Mucosa of gallbladder (tissue), 1 donor: ENCODE measurements at regions not wholly inside any gene's neighbourhood (a gene's known extent, or its start where the extent isn't known, plus 50 kb on each side); places are given as distances from the start of the nearest gene placed in this dataset.

Experiments
- DNase-seq: peaks from one replicate; pipeline ENCODE4 v3.0.0-alpha.2; 2020; ENCODE audit warnings: low spot score
- donor health status: DM: no; HTN: no; CAD: no.

GRCh38 chr22:27284324-27284723 lies 517.2 kb downstream of the MN1 start:
- no peak for DNase-seq

GRCh38 chr22:27286711-27287110 lies 514.8 kb downstream of the MN1 start:
- DNase-seq: no peak

GRCh38 chr22:27292542-27293299 lies 508.8 kb downstream of the MN1 start:
- no peak for DNase-seq

DNA sequence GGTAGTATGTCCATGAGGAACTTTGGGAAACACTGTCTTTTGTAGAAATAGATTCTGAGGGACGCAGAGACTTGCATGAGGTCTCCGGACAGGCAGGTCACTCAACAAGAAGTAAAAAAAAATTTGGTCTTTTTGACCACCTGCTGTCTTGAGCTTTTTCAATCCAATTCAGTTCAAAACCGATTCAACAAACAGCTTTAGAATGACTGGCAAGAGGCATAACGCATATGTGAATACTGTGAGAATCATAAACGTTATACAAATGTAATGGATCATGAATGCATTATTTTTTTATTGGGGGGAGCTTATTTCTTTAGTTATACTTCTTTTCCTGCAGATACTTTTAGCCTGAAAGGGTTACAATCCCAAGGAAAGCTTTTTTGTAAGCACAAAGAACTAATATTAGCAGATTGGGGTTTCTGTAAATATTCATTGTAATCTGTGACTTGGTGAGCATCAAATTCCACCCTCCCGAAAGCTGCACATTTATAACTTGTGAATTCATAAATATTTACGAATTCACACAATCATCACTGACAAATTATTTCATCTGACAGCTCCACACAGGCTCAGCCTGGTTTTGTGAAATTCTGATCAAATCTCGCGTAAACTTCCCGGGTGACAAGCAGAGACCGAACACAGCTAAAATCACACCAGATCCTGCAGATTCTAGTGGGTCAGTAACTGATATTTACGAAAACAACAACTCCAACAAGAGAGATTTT lies 507.7 kb downstream of the MN1 start:
- no peak for DNase-seq

DNA sequence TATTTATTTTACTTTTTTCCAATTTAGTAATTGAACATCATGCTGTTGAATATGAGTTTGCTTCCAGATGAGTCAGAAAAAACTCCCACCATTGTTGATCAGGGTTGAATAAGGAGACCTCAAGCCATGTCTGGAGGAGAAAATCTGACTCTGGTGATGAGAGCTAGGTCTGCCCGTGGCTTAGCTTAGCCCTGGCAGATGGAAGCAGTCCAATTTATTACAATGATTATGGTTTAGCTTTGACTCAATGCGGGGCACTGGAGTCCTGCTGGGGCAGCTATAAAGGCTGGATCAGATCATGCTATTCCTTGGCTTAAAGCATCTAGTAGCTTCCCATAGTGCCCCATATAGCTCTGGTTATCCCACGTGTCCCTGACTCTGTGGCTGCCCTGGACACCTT lies 506.5 kb downstream of the MN1 start:
- DNase-seq: no peak

DNA sequence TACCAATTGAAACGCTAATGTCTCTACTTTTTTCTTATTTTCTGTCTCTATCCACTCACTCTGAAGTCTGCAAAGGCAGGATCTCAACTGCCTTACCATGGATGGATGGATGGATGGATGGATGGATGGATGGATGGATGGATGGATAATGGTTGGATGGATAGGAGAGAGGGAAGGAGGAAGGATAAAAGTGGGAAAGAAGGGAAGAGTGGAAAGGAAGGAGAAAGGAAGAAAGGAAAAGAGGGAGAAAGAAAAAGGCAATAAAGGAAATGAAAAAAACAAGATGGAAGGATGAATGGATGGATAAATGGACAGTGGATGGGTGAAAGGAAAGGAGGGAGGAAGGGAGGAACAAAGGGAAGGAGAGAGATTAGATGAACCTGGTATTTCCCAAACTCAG lies 506.0 kb downstream of the MN1 start:
- no peak for DNase-seq

- no peak for DNase-seq
Observed at GRCh38 chr22:27296091-27296675, 505.4 kb downstream of the MN1 start.

GRCh38 chr22:27297125-27297524 lies 504.4 kb downstream of the MN1 start:
- no peak for DNase-seq

- DNase-seq: no peak
Observed at GRCh38 chr22:27298332-27298731, 503.2 kb downstream of the MN1 start.

GRCh38 chr22:27298742-27299141 lies 502.8 kb downstream of the MN1 start:
- DNase-seq: no peak

GRCh38 chr22:27299181-27300085 lies 502.1 kb downstream of the MN1 start:
- no peak for DNase-seq

- no peak for DNase-seq
Observed at GRCh38 chr22:27300536-27301285, 500.8 kb downstream of the MN1 start.

GRCh38 chr22:27302501-27302900 lies 499.1 kb downstream of the MN1 start:
- no peak for DNase-seq

DNA sequence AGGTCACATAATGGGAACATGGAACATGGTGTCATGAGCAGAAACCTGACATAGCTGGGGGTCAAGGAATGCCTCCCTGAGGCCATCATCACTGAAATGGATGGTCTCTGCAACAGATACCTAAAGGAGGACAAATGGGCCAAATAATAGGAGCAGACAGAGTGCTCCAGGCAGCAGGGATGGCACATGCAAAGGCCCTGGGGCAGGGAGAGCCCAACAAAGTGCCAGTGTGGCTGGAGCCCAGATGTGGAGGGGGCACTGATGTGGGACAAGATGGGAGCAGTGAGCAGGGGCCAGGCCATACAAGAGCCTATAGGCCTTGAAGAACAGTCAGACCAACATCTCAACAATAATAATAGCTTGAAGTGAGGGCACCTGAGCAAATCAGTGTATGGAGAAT lies 497.8 kb downstream of the MN1 start:
- no peak for DNase-seq

DNA sequence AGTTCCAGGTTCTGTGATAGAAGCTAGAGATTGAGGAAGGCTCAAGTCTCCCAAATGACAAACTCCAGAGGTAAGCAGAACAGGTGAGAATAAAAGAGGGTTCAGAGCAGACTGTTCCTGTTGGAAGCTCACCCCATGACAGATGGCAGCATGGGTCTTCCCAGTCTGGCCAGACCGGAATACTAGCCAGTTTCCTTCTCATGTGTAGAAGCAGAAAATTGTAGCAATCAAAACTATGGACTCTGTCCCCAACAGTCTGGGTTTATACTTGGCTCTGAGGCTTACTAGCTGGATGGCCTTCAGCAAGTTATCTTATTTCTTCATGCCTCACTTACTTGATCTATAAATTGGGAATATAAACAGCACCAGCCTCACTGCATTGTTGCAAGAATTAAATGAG lies 494.8 kb downstream of the MN1 start:
- DNase-seq: no peak

- no peak for DNase-seq
Observed at GRCh38 chr22:27307545-27308247, 493.9 kb downstream of the MN1 start.

DNA sequence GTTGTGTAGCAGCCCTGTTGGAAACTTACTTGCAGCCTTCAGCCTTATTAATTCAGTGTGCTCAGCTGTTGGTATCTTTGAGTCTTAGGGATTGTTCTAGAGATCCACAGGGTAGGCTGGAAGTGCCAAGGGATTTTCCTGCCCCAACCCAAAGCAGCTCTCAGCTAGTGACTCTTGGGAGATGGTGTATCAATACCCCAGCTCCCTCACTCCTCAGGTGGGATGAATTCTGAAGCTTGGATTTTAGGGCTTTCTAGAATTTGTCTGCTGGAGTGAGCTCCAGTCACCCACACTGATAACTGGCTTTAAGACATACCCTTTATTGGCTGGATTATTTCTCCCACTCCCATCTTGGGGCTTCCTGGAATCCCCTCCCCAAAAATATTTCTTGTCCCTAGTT lies 493.0 kb downstream of the MN1 start:
- DNase-seq: no peak

DNA sequence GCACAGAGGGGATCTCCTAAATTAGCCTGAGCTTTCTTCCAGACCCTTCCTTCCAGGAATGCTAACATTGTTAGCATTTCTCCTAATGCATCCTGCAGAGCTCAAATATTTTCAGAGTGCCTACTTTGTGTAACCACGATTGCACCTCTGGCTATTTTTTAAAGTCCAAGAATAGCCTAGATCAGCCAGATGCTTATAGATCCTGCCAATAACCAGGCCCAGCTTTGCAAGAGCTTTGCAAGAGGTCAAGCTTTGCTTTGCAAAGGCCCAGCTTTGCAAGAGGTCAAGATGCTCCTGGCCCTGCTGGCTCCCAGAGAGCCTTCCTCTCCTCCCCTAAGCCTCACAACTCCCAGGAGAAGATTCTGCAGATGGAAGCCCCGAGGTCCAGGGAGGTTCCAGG lies 491.9 kb downstream of the MN1 start:
- no peak for DNase-seq

DNA sequence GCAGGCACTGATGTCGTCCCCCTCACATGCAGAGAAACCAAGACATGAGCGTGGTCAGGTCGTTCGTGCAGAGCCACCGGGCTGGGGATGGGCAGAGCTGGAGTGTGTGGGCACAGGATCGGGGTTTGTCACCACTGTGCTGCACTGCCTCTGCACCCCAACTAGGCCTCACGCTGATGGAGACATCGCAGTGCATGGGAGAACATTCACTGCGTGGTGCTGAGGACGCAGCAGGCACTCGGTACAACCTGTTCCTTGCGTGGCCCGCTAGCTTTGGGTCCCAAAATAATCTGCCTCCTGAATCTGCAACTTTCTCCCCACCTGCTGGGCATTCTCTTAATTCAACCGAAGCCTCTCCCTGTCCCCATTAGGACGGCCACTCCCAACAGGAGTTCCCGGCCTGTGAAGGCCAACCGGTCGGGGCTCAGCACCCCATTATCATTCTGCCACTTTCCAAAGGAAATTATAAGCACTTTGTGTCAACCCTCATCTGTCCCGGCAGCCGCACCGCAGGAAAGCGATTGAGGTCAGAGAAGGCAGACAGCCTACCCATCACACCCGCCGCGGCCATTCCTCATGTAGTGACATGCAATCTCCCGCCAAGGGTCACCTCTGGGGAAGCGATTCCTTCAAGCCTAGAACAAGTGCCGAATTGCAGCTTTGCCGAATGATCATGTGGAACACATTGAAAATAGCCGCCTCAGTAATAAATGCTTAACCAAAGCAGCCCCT lies 490.4 kb downstream of the MN1 start:
- DNase-seq: no peak
